ENCODE measurements at regions not wholly inside any gene's neighbourhood (a gene's known extent, or its start where the extent isn't known, plus 50 kb on each side); places are given as distances from the start of the nearest gene placed in this dataset.

DNA sequence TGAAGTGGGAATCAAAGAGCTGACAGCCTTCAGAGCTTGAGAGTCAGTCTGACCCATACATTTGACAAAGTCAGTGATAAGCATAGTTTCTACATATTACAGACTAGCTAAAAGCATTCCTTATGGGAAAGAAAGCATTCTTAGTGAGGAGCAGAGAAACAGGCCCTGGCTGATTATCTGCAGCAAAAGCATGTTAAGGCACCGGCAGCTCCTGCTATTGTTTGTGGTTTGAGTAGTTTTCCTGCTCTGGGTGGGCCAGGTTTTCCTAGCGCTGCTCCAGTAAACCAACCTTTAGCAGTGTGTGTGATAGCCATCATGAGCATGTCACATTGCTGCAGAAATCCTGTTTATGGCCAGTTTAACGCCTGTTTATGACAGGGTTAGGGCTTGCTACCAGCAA lies 51.6 kb upstream of the WDR1 start:
- ChIA-PET RAD21 (ENCODE audit: unreplicated experiment) (interaction anchor here (0.6 to 1.1 kb wide), 2 partner anchors 344 to 371 kb away, joined by 3 to 4 read pairs; no protein-coding TSS in a partner anchor), SMC1A (ENCODE audit: uncharacterized antibody, unreplicated experiment) (interaction anchor here (0.9 to 1.5 kb wide), 2 partner anchors 9 to 359 kb away, joined by 3 to 6 read pairs; no protein-coding TSS in a partner anchor), POLR2A (no interaction called here), CTCF (interaction anchor here (0.6 to 2.2 kb wide), 6 partner anchors 8 to 381 kb away, joined by 3 to 6 read pairs (median 3); no protein-coding TSS in a partner anchor)
- Histone ChIP-seq H3K9me3 (replicated peaks; ENCODE audit: control insufficient read depth, insufficient read depth, low read length) (no peaks in the 10 kb centered on the region), H3K9ac (ENCODE audit: control insufficient read depth, insufficient read depth, low read length) (no peak overlapping the region), H3K36me3 (ENCODE audit: control insufficient read depth in 2 of 2, insufficient read depth in 2 of 2, low read length in 1 of 2) (no peaks in the 10 kb centered on the region), H3K27ac (ENCODE audit: control insufficient read depth, insufficient read depth) (no peak overlapping the region), H3K79me2 (ENCODE audit: control insufficient read depth, insufficient read depth, low read length) (no peaks in the 10 kb centered on the region), H3K4me3 (no peak overlapping the region), H3K4me2 (ENCODE audit: control insufficient read depth, insufficient read depth) (no peak overlapping the region), H3K4me1 (ENCODE audit: control insufficient read depth, insufficient read depth, low read length) (no peaks in the 10 kb centered on the region), H3K27me3 (replicated peaks in 1 of 2; ENCODE audit: control insufficient read depth in 2 of 2, insufficient read depth in 2 of 2, low read length in 1 of 2) (no peaks in the 10 kb centered on the region; a peak in 1 of 4 replicates), H4K20me1 (ENCODE audit: control insufficient read depth, insufficient read depth) (no peaks in the 10 kb centered on the region), H2AFZ (ENCODE audit: control insufficient read depth, low read depth, low read length) (no peak overlapping the region)
- no TSS peak for BruUV-seq (replicated peaks)
- in situ Hi-C loops (cut with MboI) (loop anchor here (5.0 to 10.0 kb wide), 2 partner anchors 237 to 379 kb away; no protein-coding TSS in a partner anchor), intact Hi-C loops (cut with micrococcal nuclease; ENCODE audit: unreplicated experiment) (no loop called here)
- WGBS (ENCODE audit: insufficient coverage, insufficient replicate concordance, low lambda C conversion rate, missing lambda C conversion rate), result 0% methylated on average over 3 of the region's 3 CpGs
- no peak for DNase-seq (ENCODE audit: low read depth, low spot score)
- no peak for ATAC-seq
- no peak for FAIRE-seq
- no peak for TF ChIP-seq ZNF274 (IDR thresholded peaks at IDR 0.05; ENCODE audit: insufficient read depth, insufficient read length)
- TF ChIP-seq, protein P1, sequence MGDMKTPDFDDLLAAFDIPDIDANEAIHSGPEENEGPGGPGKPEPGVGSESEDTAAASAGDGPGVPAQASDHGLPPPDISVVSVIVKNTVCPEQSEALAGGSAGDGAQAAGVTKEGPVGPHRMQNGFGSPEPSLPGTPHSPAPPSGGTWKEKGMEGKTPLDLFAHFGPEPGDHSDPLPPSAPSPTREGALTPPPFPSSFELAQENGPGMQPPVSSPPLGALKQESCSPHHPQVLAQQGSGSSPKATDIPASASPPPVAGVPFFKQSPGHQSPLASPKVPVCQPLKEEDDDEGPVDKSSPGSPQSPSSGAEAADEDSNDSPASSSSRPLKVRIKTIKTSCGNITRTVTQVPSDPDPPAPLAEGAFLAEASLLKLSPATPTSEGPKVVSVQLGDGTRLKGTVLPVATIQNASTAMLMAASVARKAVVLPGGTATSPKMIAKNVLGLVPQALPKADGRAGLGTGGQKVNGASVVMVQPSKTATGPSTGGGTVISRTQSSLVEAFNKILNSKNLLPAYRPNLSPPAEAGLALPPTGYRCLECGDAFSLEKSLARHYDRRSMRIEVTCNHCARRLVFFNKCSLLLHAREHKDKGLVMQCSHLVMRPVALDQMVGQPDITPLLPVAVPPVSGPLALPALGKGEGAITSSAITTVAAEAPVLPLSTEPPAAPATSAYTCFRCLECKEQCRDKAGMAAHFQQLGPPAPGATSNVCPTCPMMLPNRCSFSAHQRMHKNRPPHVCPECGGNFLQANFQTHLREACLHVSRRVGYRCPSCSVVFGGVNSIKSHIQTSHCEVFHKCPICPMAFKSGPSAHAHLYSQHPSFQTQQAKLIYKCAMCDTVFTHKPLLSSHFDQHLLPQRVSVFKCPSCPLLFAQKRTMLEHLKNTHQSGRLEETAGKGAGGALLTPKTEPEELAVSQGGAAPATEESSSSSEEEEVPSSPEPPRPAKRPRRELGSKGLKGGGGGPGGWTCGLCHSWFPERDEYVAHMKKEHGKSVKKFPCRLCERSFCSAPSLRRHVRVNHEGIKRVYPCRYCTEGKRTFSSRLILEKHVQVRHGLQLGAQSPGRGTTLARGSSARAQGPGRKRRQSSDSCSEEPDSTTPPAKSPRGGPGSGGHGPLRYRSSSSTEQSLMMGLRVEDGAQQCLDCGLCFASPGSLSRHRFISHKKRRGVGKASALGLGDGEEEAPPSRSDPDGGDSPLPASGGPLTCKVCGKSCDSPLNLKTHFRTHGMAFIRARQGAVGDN (IDR thresholded peaks at IDR 0.05), result no peak
- TF ChIP-seq SMAD1 (IDR thresholded peaks at IDR 0.05; ENCODE audit: low read depth, partially characterized antibody), result no peak
- TF ChIP-seq, protein P2, sequence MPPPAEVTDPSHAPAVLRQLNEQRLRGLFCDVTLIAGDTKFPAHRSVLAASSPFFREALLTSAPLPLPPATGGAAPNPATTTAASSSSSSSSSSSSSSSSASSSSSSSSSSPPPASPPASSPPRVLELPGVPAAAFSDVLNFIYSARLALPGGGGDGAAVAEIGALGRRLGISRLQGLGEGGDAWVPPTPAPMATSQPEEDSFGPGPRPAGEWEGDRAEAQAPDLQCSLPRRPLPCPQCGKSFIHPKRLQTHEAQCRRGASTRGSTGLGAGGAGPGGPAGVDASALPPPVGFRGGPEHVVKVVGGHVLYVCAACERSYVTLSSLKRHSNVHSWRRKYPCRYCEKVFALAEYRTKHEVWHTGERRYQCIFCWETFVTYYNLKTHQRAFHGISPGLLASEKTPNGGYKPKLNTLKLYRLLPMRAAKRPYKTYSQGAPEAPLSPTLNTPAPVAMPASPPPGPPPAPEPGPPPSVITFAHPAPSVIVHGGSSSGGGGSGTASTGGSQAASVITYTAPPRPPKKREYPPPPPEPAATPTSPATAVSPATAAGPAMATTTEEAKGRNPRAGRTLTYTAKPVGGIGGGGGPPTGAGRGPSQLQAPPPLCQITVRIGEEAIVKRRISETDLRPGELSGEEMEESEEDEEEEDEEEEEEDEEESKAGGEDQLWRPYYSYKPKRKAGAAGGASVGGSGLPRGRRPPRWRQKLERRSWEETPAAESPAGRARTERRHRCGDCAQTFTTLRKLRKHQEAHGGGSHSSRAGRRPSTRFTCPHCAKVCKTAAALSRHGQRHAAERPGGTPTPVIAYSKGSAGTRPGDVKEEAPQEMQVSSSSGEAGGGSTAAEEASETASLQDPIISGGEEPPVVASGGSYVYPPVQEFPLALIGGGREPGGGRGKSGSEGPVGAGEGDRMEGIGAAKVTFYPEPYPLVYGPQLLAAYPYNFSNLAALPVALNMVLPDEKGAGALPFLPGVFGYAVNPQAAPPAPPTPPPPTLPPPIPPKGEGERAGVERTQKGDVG (CRISPR knock-in tag; IDR thresholded peaks at IDR 0.05), result no peak
- no peak for TF ChIP-seq POLR2A (IDR thresholded peaks at IDR 0.05; ENCODE audit: low read depth, low read length)
- TF ChIP-seq, protein P3, sequence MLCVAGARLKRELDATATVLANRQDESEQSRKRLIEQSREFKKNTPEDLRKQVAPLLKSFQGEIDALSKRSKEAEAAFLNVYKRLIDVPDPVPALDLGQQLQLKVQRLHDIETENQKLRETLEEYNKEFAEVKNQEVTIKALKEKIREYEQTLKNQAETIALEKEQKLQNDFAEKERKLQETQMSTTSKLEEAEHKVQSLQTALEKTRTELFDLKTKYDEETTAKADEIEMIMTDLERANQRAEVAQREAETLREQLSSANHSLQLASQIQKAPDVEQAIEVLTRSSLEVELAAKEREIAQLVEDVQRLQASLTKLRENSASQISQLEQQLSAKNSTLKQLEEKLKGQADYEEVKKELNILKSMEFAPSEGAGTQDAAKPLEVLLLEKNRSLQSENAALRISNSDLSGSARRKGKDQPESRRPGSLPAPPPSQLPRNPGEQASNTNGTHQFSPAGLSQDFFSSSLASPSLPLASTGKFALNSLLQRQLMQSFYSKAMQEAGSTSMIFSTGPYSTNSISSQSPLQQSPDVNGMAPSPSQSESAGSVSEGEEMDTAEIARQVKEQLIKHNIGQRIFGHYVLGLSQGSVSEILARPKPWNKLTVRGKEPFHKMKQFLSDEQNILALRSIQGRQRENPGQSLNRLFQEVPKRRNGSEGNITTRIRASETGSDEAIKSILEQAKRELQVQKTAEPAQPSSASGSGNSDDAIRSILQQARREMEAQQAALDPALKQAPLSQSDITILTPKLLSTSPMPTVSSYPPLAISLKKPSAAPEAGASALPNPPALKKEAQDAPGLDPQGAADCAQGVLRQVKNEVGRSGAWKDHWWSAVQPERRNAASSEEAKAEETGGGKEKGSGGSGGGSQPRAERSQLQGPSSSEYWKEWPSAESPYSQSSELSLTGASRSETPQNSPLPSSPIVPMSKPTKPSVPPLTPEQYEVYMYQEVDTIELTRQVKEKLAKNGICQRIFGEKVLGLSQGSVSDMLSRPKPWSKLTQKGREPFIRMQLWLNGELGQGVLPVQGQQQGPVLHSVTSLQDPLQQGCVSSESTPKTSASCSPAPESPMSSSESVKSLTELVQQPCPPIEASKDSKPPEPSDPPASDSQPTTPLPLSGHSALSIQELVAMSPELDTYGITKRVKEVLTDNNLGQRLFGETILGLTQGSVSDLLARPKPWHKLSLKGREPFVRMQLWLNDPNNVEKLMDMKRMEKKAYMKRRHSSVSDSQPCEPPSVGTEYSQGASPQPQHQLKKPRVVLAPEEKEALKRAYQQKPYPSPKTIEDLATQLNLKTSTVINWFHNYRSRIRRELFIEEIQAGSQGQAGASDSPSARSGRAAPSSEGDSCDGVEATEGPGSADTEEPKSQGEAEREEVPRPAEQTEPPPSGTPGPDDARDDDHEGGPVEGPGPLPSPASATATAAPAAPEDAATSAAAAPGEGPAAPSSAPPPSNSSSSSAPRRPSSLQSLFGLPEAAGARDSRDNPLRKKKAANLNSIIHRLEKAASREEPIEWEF (IDR thresholded peaks at IDR 0.05; ENCODE audit: insufficient replicate concordance, low read depth, low read length), result no peak
- no peak for TF ChIP-seq HCFC1 (IDR thresholded peaks at IDR 0.05; ENCODE audit: low read length)
- no peak for TF ChIP-seq SRF (IDR thresholded peaks at IDR 0.05; ENCODE audit: low read depth in 2 of 2, low read length in 2 of 2)
- no peak for TF ChIP-seq SPI1 (IDR thresholded peaks at IDR 0.05; ENCODE audit: borderline replicate concordance, insufficient read depth, low read depth, low read length)
- no peak for TF ChIP-seq NFXL1 (IDR thresholded peaks at IDR 0.05; ENCODE audit: borderline replicate concordance)
